SK-N-SH treated with all-trans-retinoic acid at 6 μM for 48 hours (cell line): ENCODE measurements at regions not wholly inside any gene's neighbourhood (a gene's known extent, or its start where the extent isn't known, plus 50 kb on each side); places are given as distances from the start of the nearest gene placed in this dataset.

Experiments
- SNAI2 ChIP-seq: fragments of 250-450 bp; sonication (Bioruptor Pico); IDR thresholded peaks from 2 replicates; pipeline ENCODE4 v1.5.0; 2020; ENCODE audit warnings: mild to moderate bottlenecking, moderate library complexity
- ZFP30 ChIP-seq: fragments of 450-650 bp; formaldehyde crosslinking; IDR thresholded peaks from 2 replicates; pipeline ENCODE4 v1.5.0; 2022; ENCODE audit warnings: mild to moderate bottlenecking, moderate library complexity
- TF ChIP-seq, protein P1 (sequence below): fragments of 250-450 bp; sonication (Bioruptor Pico); IDR thresholded peaks from 2 replicates; pipeline ENCODE4 v1.8.0; 2020; ENCODE audit warnings: mild to moderate bottlenecking, moderate library complexity, borderline replicate concordance

DNA sequence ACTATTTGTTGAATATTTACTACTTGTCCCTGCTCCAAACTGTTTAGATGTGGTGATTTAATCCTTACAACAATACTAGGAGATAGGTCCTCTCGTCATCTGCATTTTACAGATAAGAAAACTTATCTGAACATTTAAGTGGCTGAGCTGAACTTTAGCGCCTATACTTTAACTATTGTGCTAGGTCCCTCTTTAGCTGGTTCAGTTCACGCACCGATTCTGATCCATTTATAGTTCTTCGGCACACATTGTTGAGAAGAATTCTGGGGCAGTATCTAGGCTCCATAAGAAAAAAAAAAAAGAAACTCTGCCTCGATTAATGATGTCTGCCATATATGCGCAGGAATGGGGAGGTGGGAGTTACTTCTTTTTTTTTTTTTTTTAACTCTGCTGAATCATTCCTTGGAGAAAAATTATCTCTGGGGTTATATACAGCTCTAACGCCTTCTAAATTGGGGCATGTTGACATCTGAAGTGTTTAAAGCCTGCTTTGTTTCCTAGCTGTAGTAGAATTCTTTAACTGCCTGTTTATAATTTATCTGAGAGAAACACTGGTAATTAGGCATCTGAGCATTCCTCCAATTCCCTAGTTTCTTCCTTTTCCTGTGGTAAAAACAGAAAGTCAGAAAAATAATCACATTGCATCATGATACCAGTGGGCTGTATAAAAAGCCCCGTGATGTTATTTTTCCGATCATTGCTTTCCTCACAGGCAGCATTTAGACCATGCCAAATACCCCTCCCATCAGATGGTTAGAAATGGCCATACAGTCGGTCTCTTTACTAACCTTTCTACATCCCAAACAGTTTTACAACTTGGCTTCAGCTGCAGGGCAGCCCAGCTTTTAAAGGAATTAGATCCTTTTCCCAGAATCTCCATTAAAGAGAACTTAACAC is 98.5 kb upstream of the KDM7A start:
- no peak for TF ChIP-seq SNAI2
- TF ChIP-seq, protein P1, sequence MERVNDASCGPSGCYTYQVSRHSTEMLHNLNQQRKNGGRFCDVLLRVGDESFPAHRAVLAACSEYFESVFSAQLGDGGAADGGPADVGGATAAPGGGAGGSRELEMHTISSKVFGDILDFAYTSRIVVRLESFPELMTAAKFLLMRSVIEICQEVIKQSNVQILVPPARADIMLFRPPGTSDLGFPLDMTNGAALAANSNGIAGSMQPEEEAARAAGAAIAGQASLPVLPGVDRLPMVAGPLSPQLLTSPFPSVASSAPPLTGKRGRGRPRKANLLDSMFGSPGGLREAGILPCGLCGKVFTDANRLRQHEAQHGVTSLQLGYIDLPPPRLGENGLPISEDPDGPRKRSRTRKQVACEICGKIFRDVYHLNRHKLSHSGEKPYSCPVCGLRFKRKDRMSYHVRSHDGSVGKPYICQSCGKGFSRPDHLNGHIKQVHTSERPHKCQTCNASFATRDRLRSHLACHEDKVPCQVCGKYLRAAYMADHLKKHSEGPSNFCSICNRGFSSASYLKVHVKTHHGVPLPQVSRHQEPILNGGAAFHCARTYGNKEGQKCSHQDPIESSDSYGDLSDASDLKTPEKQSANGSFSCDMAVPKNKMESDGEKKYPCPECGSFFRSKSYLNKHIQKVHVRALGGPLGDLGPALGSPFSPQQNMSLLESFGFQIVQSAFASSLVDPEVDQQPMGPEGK (CRISPR knock-in tag) = no peak
- TF ChIP-seq ZFP30 (CRISPR knock-in tag) = no peak
